ENCODE measurements at regions not wholly inside any gene's neighbourhood (a gene's known extent, or its start where the extent isn't known, plus 50 kb on each side); places are given as distances from the start of the nearest gene placed in this dataset.

- Histone ChIP-seq H3K9me3 (replicated peaks in 1 of 3) (no peaks in the 10 kb centered on the region), H3K4me1 (replicated peaks in 1 of 2) (no peaks in the 10 kb centered on the region), H3K27me3 (no peaks in the 10 kb centered on the region), H3K36me3 (replicated peaks in 1 of 2) (no peaks in the 10 kb centered on the region), H3K27ac (no peak overlapping the region), H3K4me3 (no peak overlapping the region)
- intact Hi-C loops (cut with DNase I): no loop called here
- WGBS, 4 donors: 81 to 100% (median 91%) methylated on average over 1 to 3 of the region's 3 CpGs
- DNase-seq: no peak
- TF ChIP-seq POLR2A (IDR thresholded peaks at IDR 0.05) (no peak), CTCF (IDR thresholded peaks at IDR 0.05) (no peak)
Measured at GRCh38 chr3:190926619-190927018, 64.1 kb upstream of the GMNC start.

GRCh38 chr3:190912736-190913135 is 50.2 kb upstream of the GMNC start:
- Histone ChIP-seq H3K4me3 (no peak overlapping the region), H3K9me3 (replicated peaks in 1 of 3) (no peaks in the 10 kb centered on the region), H3K27ac (no peak overlapping the region), H3K36me3 (replicated peaks in 1 of 2) (no peaks in the 10 kb centered on the region), H3K27me3 (no peaks in the 10 kb centered on the region), H3K4me1 (replicated peaks in 1 of 2) (no peaks in the 10 kb centered on the region)
- TF ChIP-seq POLR2A (IDR thresholded peaks at IDR 0.05) (no peak), CTCF (IDR thresholded peaks at IDR 0.05) (no peak)
- intact Hi-C loops (cut with DNase I): no loop called here
- 48 to 55% (median 52%) methylated on average over 5 of the region's 5 CpGs for WGBS, 4 donors
- DNase-seq: no peak
